ENCODE measurements at regions not wholly inside any gene's neighbourhood (a gene's known extent, or its start where the extent isn't known, plus 50 kb on each side); places are given as distances from the start of the nearest gene placed in this dataset.

DNA sequence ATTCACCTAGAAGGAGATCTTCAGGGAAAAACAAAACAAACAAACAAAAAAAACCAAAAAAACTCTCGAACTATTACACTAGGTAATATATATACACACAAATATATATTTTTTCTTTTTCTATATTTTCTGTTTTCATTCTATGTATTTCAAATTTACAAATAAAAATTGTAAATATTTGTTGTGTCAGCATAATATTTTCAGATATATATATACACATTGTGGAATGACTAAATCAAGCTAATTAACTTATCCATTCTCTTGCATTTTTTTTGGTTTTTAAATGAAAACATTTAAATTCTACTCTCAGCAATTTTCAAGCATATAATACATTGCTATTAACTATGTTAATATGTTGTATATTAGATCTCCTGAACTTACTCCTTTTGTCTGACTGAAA, 762.0 kb upstream of the PCDH10 start:
- no peak overlapping the region for H3K9ac ChIP-seq (ENCODE audit: insufficient read depth, low read depth, low read length)

DNA sequence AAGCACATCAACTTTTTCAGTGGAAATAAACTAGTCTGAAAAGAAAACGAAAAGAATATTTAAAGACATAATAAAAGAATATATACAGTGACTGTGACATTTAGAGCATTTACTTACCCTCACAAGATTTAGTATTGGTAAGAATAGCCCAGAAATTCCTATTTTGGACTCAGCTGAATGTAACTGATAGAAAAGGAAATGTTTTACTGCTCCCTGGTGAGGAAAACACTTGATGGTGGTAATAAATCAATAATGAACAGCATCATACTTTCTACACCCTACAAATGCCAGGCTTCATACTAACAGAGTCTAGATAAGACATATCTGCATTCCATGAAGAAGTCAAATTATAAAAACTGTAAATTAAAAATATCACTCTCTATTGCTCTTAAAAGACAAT, 753.5 kb upstream of the PCDH10 start:
- ChIA-PET CTCF (ENCODE audit: low intra/inter-chr PET ratio, low total read pairs) (no interaction called here), POLR2A (no interaction called here)
- BruUV-seq (replicated peaks): no TSS peak
- WGBS (ENCODE audit: low lambda C conversion rate): 0% methylated on average over 1 of the region's 1 CpG
- no peaks in the 10 kb centered on the region for H3K27me3 ChIP-seq (ENCODE audit: control insufficient read depth in 1 of 2, insufficient read depth in 2 of 2, low read length in 2 of 2)
- no peaks in the 10 kb centered on the region for H4K20me1 ChIP-seq (ENCODE audit: insufficient read depth, low read length)
- DNase-seq (ENCODE audit: low spot score) (no peak), ATAC-seq (no peak), FAIRE-seq (no peak)
- no peak overlapping the region for H3K27ac ChIP-seq (ENCODE audit: extremely low read length, insufficient read depth, low read length)
- H2AFZ ChIP-seq (ENCODE audit: low read length): no peak overlapping the region
- in situ Hi-C loops (cut with HindIII; ENCODE audit: extremely low pct_ligation_motif_present, low pct_unique_long_range_greater_than_20kb) (no loop called here), intact Hi-C loops (cut with micrococcal nuclease; ENCODE audit: unreplicated experiment) (no loop called here)
- H3K4me3 ChIP-seq (replicated peaks in 1 of 3; ENCODE audit: insufficient read depth in 1 of 3, low read depth in 2 of 3, low read length in 3 of 3): no peak overlapping the region
- H3K4me2 ChIP-seq (ENCODE audit: low read depth, low read length): no peak overlapping the region
- H3K4me1 ChIP-seq (ENCODE audit: insufficient read depth, low read length): no peaks in the 10 kb centered on the region
- no peak overlapping the region for H3K9ac ChIP-seq (ENCODE audit: insufficient read depth, low read depth, low read length)
- H3K36me3 ChIP-seq (replicated peaks in 1 of 2; ENCODE audit: control insufficient read depth in 1 of 2, insufficient read depth in 2 of 2, low read length in 2 of 2): no peaks in the 10 kb centered on the region
- no peaks in the 10 kb centered on the region for H3K79me2 ChIP-seq (ENCODE audit: insufficient read depth, low read length)
- H3K9me3 ChIP-seq (ENCODE audit: low read length): no peaks in the 10 kb centered on the region
- TF ChIP-seq MAFF (IDR thresholded peaks at IDR 0.05; ENCODE audit: low read depth, low read length): no peak
- TF ChIP-seq, protein P1, sequence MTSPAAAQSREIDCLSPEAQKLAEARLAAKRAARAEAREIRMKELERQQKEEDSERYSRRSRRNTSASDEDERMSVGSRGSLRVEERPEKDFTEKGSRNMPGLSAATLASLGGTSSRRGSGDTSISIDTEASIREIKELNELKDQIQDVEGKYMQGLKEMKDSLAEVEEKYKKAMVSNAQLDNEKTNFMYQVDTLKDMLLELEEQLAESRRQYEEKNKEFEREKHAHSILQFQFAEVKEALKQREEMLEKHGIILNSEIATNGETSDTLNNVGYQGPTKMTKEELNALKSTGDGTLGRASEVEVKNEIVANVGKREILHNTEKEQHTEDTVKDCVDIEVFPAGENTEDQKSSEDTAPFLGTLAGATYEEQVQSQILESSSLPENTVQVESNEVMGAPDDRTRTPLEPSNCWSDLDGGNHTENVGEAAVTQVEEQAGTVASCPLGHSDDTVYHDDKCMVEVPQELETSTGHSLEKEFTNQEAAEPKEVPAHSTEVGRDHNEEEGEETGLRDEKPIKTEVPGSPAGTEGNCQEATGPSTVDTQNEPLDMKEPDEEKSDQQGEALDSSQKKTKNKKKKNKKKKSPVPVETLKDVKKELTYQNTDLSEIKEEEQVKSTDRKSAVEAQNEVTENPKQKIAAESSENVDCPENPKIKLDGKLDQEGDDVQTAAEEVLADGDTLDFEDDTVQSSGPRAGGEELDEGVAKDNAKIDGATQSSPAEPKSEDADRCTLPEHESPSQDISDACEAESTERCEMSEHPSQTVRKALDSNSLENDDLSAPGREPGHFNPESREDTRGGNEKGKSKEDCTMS (CRISPR knock-in tag; conservative IDR thresholded peaks at IDR 0.05): no peak
- TF ChIP-seq, protein P2, sequence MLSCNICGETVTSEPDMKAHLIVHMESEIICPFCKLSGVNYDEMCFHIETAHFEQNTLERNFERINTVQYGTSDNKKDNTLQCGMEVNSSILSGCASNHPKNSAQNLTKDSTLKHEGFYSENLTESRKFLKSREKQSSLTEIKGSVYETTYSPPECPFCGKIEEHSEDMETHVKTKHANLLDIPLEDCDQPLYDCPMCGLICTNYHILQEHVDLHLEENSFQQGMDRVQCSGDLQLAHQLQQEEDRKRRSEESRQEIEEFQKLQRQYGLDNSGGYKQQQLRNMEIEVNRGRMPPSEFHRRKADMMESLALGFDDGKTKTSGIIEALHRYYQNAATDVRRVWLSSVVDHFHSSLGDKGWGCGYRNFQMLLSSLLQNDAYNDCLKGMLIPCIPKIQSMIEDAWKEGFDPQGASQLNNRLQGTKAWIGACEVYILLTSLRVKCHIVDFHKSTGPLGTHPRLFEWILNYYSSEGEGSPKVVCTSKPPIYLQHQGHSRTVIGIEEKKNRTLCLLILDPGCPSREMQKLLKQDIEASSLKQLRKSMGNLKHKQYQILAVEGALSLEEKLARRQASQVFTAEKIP (CRISPR knock-in tag; IDR thresholded peaks at IDR 0.05; ENCODE audit: borderline replicate concordance): no peak
- TF ChIP-seq ZZZ3 (CRISPR knock-in tag; IDR thresholded peaks at IDR 0.05; ENCODE audit: borderline replicate concordance): no peak
- TF ChIP-seq ZNF333 (CRISPR knock-in tag; IDR thresholded peaks at IDR 0.05; ENCODE audit: borderline replicate concordance): no peak
- TF ChIP-seq, protein P3, sequence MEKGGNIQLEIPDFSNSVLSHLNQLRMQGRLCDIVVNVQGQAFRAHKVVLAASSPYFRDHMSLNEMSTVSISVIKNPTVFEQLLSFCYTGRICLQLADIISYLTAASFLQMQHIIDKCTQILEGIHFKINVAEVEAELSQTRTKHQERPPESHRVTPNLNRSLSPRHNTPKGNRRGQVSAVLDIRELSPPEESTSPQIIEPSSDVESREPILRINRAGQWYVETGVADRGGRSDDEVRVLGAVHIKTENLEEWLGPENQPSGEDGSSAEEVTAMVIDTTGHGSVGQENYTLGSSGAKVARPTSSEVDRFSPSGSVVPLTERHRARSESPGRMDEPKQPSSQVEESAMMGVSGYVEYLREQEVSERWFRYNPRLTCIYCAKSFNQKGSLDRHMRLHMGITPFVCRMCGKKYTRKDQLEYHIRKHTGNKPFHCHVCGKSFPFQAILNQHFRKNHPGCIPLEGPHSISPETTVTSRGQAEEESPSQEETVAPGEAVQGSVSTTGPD (CRISPR knock-in tag; IDR thresholded peaks at IDR 0.05): no peak
- no peak for TF ChIP-seq SAP130 (CRISPR knock-in tag; IDR thresholded peaks at IDR 0.05; ENCODE audit: low read depth)
- no peak for TF ChIP-seq NONO (IDR thresholded peaks at IDR 0.05)
- no peak for TF ChIP-seq NONO (CRISPR knock-in tag; conservative IDR thresholded peaks at IDR 0.05)

More for the DNA sequence above, 762.0 kb upstream of the PCDH10 start:
- Histone ChIP-seq H3K79me2 (ENCODE audit: insufficient read depth, low read length) (no peaks in the 10 kb centered on the region), H3K4me3 (replicated peaks in 1 of 3; ENCODE audit: insufficient read depth in 1 of 3, low read depth in 2 of 3, low read length in 3 of 3) (no peak overlapping the region), H3K36me3 (replicated peaks in 1 of 2; ENCODE audit: control insufficient read depth in 1 of 2, insufficient read depth in 2 of 2, low read length in 2 of 2) (no peaks in the 10 kb centered on the region), H3K27ac (ENCODE audit: extremely low read length, insufficient read depth, low read length) (no peak overlapping the region), H3K27me3 (ENCODE audit: control insufficient read depth in 1 of 2, insufficient read depth in 2 of 2, low read length in 2 of 2) (no peaks in the 10 kb centered on the region), H3K4me2 (ENCODE audit: low read depth, low read length) (no peak overlapping the region), H3K9me3 (ENCODE audit: low read length) (no peaks in the 10 kb centered on the region), H4K20me1 (ENCODE audit: insufficient read depth, low read length) (no peaks in the 10 kb centered on the region; the same call in 1 of the 2 replicates), H3K4me1 (ENCODE audit: insufficient read depth, low read length) (no peaks in the 10 kb centered on the region), H2AFZ (ENCODE audit: low read length) (no peak overlapping the region)
- no TSS peak for BruUV-seq (replicated peaks)
- in situ Hi-C loops (cut with HindIII; ENCODE audit: extremely low pct_ligation_motif_present, low pct_unique_long_range_greater_than_20kb) (no loop called here), intact Hi-C loops (cut with micrococcal nuclease; ENCODE audit: unreplicated experiment) (no loop called here)
- TF ChIP-seq, protein P4, sequence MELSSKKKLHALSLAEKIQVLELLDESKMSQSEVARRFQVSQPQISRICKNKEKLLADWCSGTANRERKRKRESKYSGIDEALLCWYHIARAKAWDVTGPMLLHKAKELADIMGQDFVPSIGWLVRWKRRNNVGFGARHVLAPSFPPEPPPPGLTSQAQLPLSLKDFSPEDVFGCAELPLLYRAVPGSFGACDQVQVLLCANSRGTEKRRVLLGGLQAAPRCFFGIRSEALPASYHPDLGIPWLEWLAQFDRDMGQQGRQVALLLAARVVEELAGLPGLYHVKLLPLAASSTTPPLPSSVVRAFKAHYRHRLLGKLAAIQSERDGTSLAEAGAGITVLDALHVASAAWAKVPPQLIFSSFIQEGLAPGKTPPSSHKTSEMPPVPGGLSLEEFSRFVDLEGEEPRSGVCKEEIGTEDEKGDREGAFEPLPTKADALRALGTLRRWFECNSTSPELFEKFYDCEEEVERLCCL (CRISPR knock-in tag; IDR thresholded peaks at IDR 0.05; ENCODE audit: borderline replicate concordance): no peak
- TF ChIP-seq ATM (IDR thresholded peaks at IDR 0.05; ENCODE audit: borderline replicate concordance): no peak
- TF ChIP-seq MAFK (conservative IDR thresholded peaks at IDR 0.05 in 1 of 2, IDR thresholded peaks at IDR 0.05 in 1 of 2; ENCODE audit: low read length in 2 of 2): peak; percentile 67 to 94
- TF ChIP-seq ATF7-NPFF (CRISPR knock-in tag; IDR thresholded peaks at IDR 0.05; ENCODE audit: low read depth): no peak
- TF ChIP-seq MAFF (IDR thresholded peaks at IDR 0.05; ENCODE audit: low read depth, low read length): peak; percentile 87; the same call in 1 of the 2 replicates
- CTCF ChIA-PET (ENCODE audit: low intra/inter-chr PET ratio, low total read pairs): no interaction called here
- POLR2A ChIA-PET: no interaction called here
- 2% methylated on average over 1 of the region's 1 CpG for WGBS (ENCODE audit: low lambda C conversion rate)
- DNase-seq (ENCODE audit: low spot score) (no peak), ATAC-seq (no peak), FAIRE-seq (no peak)

Measured in HepG2 (cell line).